HCT116 (cell line): ENCODE measurements at regions not wholly inside any gene's neighbourhood (a gene's known extent, or its start where the extent isn't known, plus 50 kb on each side); places are given as distances from the start of the nearest gene placed in this dataset.

ENCODE experiments used
- ATAC-seq: fragments of 200-7000 bp; cut with Tn5 transposase; 2 replicates; pipeline ENCODE4 v1.9.1; 2020; ENCODE audit warnings: mild to moderate bottlenecking, moderate library complexity
- BruUV-seq: library from RNA; stranded (reverse); fragments of 400-500 nt; replicated peaks from 2 replicates; lab custom pipeline; 2021; lab: Mats Ljungman, UMichigan
- CTCF ChIA-PET: fragments of 300-600 bp; sonication (Branson Sonifier 250); formaldehyde crosslinking; loops from one replicate; lab custom pipeline; 2021; ENCODE audit warnings: antibody characterized with exemption; lab: Charles Lee
- POLR2A ChIA-PET: fragments of 300-600, 350-600 bp; sonication (Branson Sonifier 250); formaldehyde crosslinking; loops from one replicate; lab custom pipeline; 2021; ENCODE audit warnings: antibody characterized with exemption; lab: Charles Lee
- RAD21 ChIA-PET, 2 experiments: fragments of 300-600 bp; sonication (Branson Sonifier 250); formaldehyde crosslinking; loops; one replicate each; lab custom pipeline; 2023; ENCODE audit warnings: low total read pairs in 2 of 2; ENCODE audit not compliant: uncharacterized antibody in 2 of 2, unreplicated experiment in 2 of 2, low non-redundant PET in 1 of 2; lab: Charles Lee
- DNase-seq: peaks from one replicate; pipeline ENCODE4 v3.0.0-alpha.2; 2010; ENCODE audit warnings: low read depth, low spot score
- H2AFZ ChIP-seq: fragments of 200-600 bp; shearing (Covaris generic), sonication (generic); 2 replicates; pipeline ENCODE4 v1.6.1; 2017; ENCODE audit warnings: low read depth, mixed run types, mixed read lengths, antibody characterized with exemption, low read length; ENCODE audit not compliant: poor library complexity, severe bottlenecking
- H3K27ac ChIP-seq: 2 replicates; pipeline ENCODE4 v1.5.1; 2012; ENCODE audit warnings: low read depth, low read length
- H3K27me3 ChIP-seq: fragments of 200-600 bp; sonication (generic); 2 replicates; pipeline ENCODE4 v1.6.1; 2016; ENCODE audit warnings: mixed run types, low read length, mixed read lengths; ENCODE audit not compliant: insufficient read depth
- H3K36me3 ChIP-seq, 2 experiments: fragments of 200-500 bp in 1 of 2; fragments of 200-600 bp in 1 of 2; sonication (Bioruptor generic) in 1 of 2; sonication (generic) in 1 of 2; 2 replicates each; pipeline versions ENCODE4 v1.5.1 to v1.6.1; 2014 to 2016; ENCODE audit warnings: low read length in 2 of 2, inconsistent platforms in 1 of 2, mixed read lengths in 1 of 2, mixed run types in 1 of 2; ENCODE audit not compliant: insufficient read depth in 2 of 2, control insufficient read depth in 1 of 2
- H3K4me1 ChIP-seq, 2 experiments: fragments of 200-600 bp in 1 of 2; sonication (generic) in 1 of 2; 2 replicates each; pipeline versions ENCODE4 v1.5.1 to v1.6.1; 2012 to 2017; ENCODE audit warnings: low read length in 2 of 2, inconsistent platforms in 1 of 2, mild to moderate bottlenecking in 1 of 2, mixed read lengths in 1 of 2, mixed run types in 1 of 2, moderate library complexity in 1 of 2; ENCODE audit not compliant: insufficient read depth in 2 of 2, control insufficient read depth in 1 of 2
- H3K4me2 ChIP-seq: fragments of 200-600 bp; sonication (generic); 2 replicates; pipeline ENCODE4 v1.6.1; 2017; ENCODE audit warnings: mixed run types, low read length, mixed read lengths
- H3K4me3 ChIP-seq, 2 experiments: fragments of 200-600 bp in 1 of 2; sonication (generic) in 1 of 2; replicated peaks in 1 of 2; 2 replicates each; pipeline ENCODE4 v1.5.1; 2011 to 2016; ENCODE audit warnings: low read length in 2 of 2, control low read depth in 1 of 2, low read depth in 1 of 2, mild to moderate bottlenecking in 1 of 2, mixed read lengths in 1 of 2, mixed run types in 1 of 2
- H3K79me2 ChIP-seq: fragments of 200-600 bp; sonication (generic); 2 replicates; pipeline ENCODE4 v1.6.1; 2017; ENCODE audit warnings: mild to moderate bottlenecking, mixed run types, low read length, moderate library complexity, mixed read lengths; ENCODE audit not compliant: insufficient read depth
- H3K9ac ChIP-seq: fragments of 200-600 bp; sonication (generic); 2 replicates; pipeline ENCODE4 v1.6.1; 2016; ENCODE audit warnings: low read length, mixed read lengths
- H3K9me2 ChIP-seq: fragments of 200-600 bp; sonication (generic), shearing (Covaris generic); 2 replicates; pipeline ENCODE4 v1.6.1; 2017; ENCODE audit warnings: mixed run types, mild to moderate bottlenecking, moderate library complexity; ENCODE audit not compliant: insufficient read depth
- H3K9me3 ChIP-seq, 2 experiments: fragments of 200-500 bp in 1 of 2; fragments of 200-600 bp in 1 of 2; sonication (Bioruptor generic) in 1 of 2; sonication (generic) in 1 of 2; 2 replicates each; pipeline ENCODE4 v1.6.1; 2014 to 2017; ENCODE audit warnings: low read length in 2 of 2, mixed read lengths in 2 of 2, inconsistent platforms in 1 of 2, low read depth in 1 of 2, mild to moderate bottlenecking in 1 of 2, mixed run types in 1 of 2, moderate library complexity in 1 of 2; ENCODE audit not compliant: control insufficient read depth in 1 of 2, insufficient read depth in 1 of 2
- H4K20me1 ChIP-seq: fragments of 200-600 bp; sonication (generic), shearing (Covaris generic); 2 replicates; pipeline ENCODE4 v1.6.1; 2017; ENCODE audit warnings: mixed run types, mild to moderate bottlenecking, moderate library complexity; ENCODE audit not compliant: insufficient read depth
- CEBPB ChIP-seq: IDR thresholded peaks from 2 replicates; pipeline ENCODE4 v1.6.1; 2012; ENCODE audit warnings: low read depth
- EGR1 ChIP-seq: IDR thresholded peaks from 2 replicates; pipeline ENCODE4 v1.6.1; 2012; ENCODE audit warnings: low read depth
- EZH2 ChIP-seq: fragments of 200-600 bp; sonication (generic); IDR thresholded peaks from 2 replicates; pipeline ENCODE4 v1.6.1; 2017; ENCODE audit warnings: antibody characterized with exemption, mixed run types
- FOSL1 ChIP-seq: IDR thresholded peaks from 2 replicates; pipeline ENCODE4 v1.6.1; 2012; ENCODE audit warnings: low read depth
- POLR2AphosphoS5 ChIP-seq: IDR thresholded peaks from 2 replicates; pipeline ENCODE4 v1.6.1; 2011; ENCODE audit warnings: mild to moderate bottlenecking, low read depth, low read length, moderate library complexity
- ZNF274 ChIP-seq: fragments of 200-500 bp; sonication (Bioruptor generic); IDR thresholded peaks from 2 replicates; pipeline ENCODE4 v1.6.1; 2014; ENCODE audit warnings: mild to moderate bottlenecking, low read depth, low read length, inconsistent platforms
- intact Hi-C: fragments of 100-400 bp; cut with micrococcal nuclease; formaldehyde crosslinking; loops from 2 replicates; pipeline ENCODE4 v1.10.0; 2022
- TF ChIP-seq, protein P1 (sequence below): IDR thresholded peaks from 2 replicates; pipeline ENCODE4 v1.6.1; 2012
- TF ChIP-seq, protein P2 (sequence below): IDR thresholded peaks from 2 replicates; pipeline ENCODE4 v1.6.1; 2012; ENCODE audit warnings: low read depth

DNA sequence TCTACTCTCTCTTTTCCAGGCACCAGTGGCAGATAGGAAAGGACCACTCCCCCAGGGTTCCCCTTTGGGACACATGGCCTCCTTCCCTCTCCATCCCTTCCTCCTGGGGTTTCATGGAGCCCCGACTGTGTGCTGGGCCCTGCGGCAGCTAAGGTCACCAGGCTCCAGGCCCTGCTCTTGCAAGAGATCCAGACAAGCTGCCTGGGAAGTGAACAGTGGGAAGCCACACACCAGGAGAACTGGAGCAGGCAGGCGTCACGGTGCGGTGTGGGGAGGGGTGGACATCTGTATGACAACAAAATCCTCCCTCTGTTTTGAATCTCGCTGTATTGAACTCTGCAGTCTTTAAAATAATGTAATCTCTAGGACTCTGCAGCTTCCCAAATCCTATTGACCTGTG is 330.1 kb downstream of the UQCRFS1 start:
- DNase-seq (no peak), ATAC-seq (no peak)
- H3K4me3 ChIP-seq = no peak overlapping the region
- no peaks in the 10 kb centered on the region for H3K36me3 ChIP-seq
- no peak overlapping the region for H3K9ac ChIP-seq
- TF ChIP-seq CEBPB = no peak
- TF ChIP-seq, protein P1, sequence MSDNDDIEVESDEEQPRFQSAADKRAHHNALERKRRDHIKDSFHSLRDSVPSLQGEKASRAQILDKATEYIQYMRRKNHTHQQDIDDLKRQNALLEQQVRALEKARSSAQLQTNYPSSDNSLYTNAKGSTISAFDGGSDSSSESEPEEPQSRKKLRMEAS = no peak
- no peaks in the 10 kb centered on the region for H3K9me2 ChIP-seq
- no TSS peak for BruUV-seq
- no peaks in the 10 kb centered on the region for H3K79me2 ChIP-seq
- no peaks in the 10 kb centered on the region for H3K27me3 ChIP-seq
- intact Hi-C loops = no loop called here
- H4K20me1 ChIP-seq = no peaks in the 10 kb centered on the region
- ChIA-PET CTCF (no interaction called here), POLR2A (no interaction called here), RAD21 (no interaction called here)
- H3K27ac ChIP-seq = no peak overlapping the region
- peaks cover 0 to 19% of the 10 kb centered on the region in 2 experiments; a peak in 2 of 4 replicates for H3K9me3 ChIP-seq
- H3K4me1 ChIP-seq = no peaks in the 10 kb centered on the region
- no peak overlapping the region for H2AFZ ChIP-seq
- no peak overlapping the region for H3K4me2 ChIP-seq

DNA sequence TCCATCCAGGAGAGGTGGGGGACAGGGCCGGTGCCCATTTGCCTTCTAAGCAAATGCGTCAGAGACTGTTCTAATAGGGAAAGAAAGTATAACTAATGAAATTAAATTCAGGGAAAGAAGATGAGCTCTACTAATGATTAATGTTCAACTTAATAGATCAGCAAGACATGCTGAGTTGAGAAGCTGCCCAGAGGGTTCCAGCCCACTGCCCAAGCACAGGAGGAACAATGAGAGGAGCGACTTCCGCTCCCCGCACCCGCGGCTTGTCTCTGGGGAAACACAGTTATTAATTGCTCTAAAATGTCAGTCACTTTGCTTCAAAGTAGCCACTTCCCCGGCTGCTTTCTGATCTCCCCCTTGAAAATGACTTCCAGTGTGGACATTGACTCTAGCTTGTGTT is 331.3 kb downstream of the UQCRFS1 start:
- intact Hi-C loops = no loop called here
- H3K9ac ChIP-seq = no peak overlapping the region
- CTCF ChIA-PET = no interaction called here
- H3K4me3 ChIP-seq = no peak overlapping the region
- H3K9me3 ChIP-seq = peaks cover 0 to 19% of the 10 kb centered on the region in 2 experiments; a peak in 2 of 4 replicates
- no peaks in the 10 kb centered on the region for H3K36me3 ChIP-seq
- no peaks in the 10 kb centered on the region for H3K9me2 ChIP-seq
- POLR2A ChIA-PET = no interaction called here
- H3K79me2 ChIP-seq = no peaks in the 10 kb centered on the region
- no peak overlapping the region for H3K4me2 ChIP-seq
- ATAC-seq (no peak), DNase-seq (no peak)
- H3K4me1 ChIP-seq = no peaks in the 10 kb centered on the region
- H2AFZ ChIP-seq = no peak overlapping the region
- no TSS peak for BruUV-seq
- H3K27me3 ChIP-seq = no peaks in the 10 kb centered on the region
- no peaks in the 10 kb centered on the region for H4K20me1 ChIP-seq
- TF ChIP-seq EGR1 = no peak
- TF ChIP-seq FOSL1 = no peak
- TF ChIP-seq EZH2 = no peak
- TF ChIP-seq, protein P2, sequence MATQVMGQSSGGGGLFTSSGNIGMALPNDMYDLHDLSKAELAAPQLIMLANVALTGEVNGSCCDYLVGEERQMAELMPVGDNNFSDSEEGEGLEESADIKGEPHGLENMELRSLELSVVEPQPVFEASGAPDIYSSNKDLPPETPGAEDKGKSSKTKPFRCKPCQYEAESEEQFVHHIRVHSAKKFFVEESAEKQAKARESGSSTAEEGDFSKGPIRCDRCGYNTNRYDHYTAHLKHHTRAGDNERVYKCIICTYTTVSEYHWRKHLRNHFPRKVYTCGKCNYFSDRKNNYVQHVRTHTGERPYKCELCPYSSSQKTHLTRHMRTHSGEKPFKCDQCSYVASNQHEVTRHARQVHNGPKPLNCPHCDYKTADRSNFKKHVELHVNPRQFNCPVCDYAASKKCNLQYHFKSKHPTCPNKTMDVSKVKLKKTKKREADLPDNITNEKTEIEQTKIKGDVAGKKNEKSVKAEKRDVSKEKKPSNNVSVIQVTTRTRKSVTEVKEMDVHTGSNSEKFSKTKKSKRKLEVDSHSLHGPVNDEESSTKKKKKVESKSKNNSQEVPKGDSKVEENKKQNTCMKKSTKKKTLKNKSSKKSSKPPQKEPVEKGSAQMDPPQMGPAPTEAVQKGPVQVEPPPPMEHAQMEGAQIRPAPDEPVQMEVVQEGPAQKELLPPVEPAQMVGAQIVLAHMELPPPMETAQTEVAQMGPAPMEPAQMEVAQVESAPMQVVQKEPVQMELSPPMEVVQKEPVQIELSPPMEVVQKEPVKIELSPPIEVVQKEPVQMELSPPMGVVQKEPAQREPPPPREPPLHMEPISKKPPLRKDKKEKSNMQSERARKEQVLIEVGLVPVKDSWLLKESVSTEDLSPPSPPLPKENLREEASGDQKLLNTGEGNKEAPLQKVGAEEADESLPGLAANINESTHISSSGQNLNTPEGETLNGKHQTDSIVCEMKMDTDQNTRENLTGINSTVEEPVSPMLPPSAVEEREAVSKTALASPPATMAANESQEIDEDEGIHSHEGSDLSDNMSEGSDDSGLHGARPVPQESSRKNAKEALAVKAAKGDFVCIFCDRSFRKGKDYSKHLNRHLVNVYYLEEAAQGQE = no peak
- TF ChIP-seq, protein P1 = no peak
- TF ChIP-seq ZNF274 = no peak
- no peak for TF ChIP-seq POLR2AphosphoS5
- H3K27ac ChIP-seq = no peak overlapping the region
- RAD21 ChIA-PET = no interaction called here
